PFSK-1 (cell line): ENCODE measurements at regions not wholly inside any gene's neighbourhood (a gene's known extent, or its start where the extent isn't known, plus 50 kb on each side); places are given as distances from the start of the nearest gene placed in this dataset.

ENCODE experiments used
- FOXP2 ChIP-seq: optimal IDR thresholded peaks from 2 replicates; pipeline ENCODE3; 2011; ENCODE audit warnings: borderline replicate concordance, control low read depth, inconsistent platforms; ENCODE audit not compliant: insufficient read depth; ENCODE audit errors: extremely low read length, extremely low read depth
- POLR2AphosphoS5 ChIP-seq: IDR thresholded peaks from 2 replicates; pipeline ENCODE4 v1.6.1; 2012; ENCODE audit warnings: low read depth, mild to moderate bottlenecking, control low read depth, low read length, moderate library complexity
- REST ChIP-seq, 2 experiments: IDR thresholded peaks; 2 replicates each; pipeline versions ENCODE4 v1.6.1 to v1.8.0; 2011 to 2012; ENCODE audit warnings: low read depth in 2 of 2, low read length in 2 of 2, control low read depth in 1 of 2, inconsistent platforms in 1 of 2, mild to moderate bottlenecking in 1 of 2, moderate library complexity in 1 of 2; ENCODE audit not compliant: insufficient read depth in 1 of 2
- SIN3A ChIP-seq: IDR thresholded peaks from 2 replicates; pipeline ENCODE4 v1.6.1; 2012; ENCODE audit warnings: mild to moderate bottlenecking, low read length, moderate library complexity, borderline replicate concordance; ENCODE audit not compliant: insufficient read depth
- TAF1 ChIP-seq: IDR thresholded peaks from 2 replicates; pipeline ENCODE4 v1.6.1; 2012; ENCODE audit warnings: low read length, control low read depth, borderline replicate concordance; ENCODE audit not compliant: insufficient read depth

GRCh38 chr5:30620481-30621085 lies 572.9 kb upstream of the CDH6 start:
- TF ChIP-seq TAF1 (no peak), FOXP2 (no peak), POLR2AphosphoS5 (no peak), REST (IDR thresholded peaks at IDR 0.05; ENCODE audit: insufficient read depth in 1 of 2, low read depth in 2 of 2, low read length in 2 of 2) (no peak), SIN3A (no peak)

GRCh38 chr5:30608501-30608900 lies 585.0 kb upstream of the CDH6 start:
- no peak for TF ChIP-seq POLR2AphosphoS5
- no peak for TF ChIP-seq REST (IDR thresholded peaks at IDR 0.05; ENCODE audit: insufficient read depth in 1 of 2, low read depth in 2 of 2, low read length in 2 of 2)
- TF ChIP-seq SIN3A, result no peak

DNA sequence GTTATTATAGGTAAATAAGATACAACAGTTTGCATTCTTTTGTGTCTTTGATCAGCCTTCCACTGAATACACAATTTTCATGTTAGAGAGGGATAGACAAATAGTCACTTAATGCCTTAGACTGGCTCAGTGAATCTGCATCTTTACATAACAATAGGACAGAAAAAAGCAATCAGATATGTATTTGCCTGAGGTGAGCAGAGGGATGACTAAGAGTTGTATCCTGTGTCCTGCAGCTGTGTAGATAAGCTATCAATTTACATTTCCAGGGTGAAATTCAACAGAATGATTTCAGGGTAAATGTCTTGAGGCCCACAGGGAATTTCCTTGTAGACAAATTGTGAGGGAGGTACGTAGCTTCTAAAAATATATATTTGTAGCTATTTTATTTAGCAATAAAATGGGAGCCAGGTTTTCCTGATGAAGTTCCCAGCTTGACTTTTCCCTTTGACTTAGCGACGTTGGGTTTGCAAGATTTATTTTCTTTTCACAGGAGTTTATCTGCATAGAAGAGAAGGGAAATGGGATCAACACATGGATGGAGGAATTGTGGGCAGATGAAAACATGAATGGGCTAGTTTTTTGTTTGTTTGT lies 586.1 kb upstream of the CDH6 start:
- TF ChIP-seq REST (IDR thresholded peaks at IDR 0.05; ENCODE audit: insufficient read depth in 1 of 2, low read depth in 2 of 2, low read length in 2 of 2), result no peak
- no peak for TF ChIP-seq FOXP2
- TF ChIP-seq TAF1, result no peak
- no peak for TF ChIP-seq POLR2AphosphoS5
- no peak for TF ChIP-seq SIN3A

DNA sequence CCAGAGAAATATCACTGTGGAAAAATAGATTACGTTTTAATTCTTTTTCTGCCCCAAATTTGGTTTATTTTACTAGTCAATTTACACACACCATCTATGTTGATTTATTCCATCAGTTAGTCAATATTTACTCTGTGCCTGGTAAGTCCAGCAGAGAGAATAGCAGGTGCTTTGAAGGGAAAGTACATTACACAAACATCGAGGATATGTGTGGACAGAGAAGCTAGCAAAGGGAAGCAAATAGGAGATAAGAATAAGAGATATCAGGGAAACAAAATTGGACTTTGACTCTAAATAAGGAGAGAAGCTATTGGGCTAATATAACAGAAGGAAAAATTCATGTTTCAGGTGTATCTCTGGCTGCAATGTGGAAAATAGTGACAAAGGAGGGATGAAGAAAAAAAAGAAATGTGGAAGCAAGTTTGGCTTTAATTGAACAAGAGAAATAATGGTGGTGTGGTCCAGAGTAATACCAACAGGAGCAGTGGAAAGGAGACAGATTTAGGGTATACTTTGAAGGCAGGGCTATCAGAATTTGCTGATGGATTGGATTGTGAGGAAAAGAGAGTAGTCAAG lies 587.7 kb upstream of the CDH6 start:
- no peak for TF ChIP-seq REST (IDR thresholded peaks at IDR 0.05; ENCODE audit: insufficient read depth in 1 of 2, low read depth in 2 of 2, low read length in 2 of 2)
- no peak for TF ChIP-seq FOXP2
- no peak for TF ChIP-seq POLR2AphosphoS5
- TF ChIP-seq SIN3A, result no peak
- no peak for TF ChIP-seq TAF1
